WTC11 (cell line): ENCODE measurements at regions not wholly inside any gene's neighbourhood (a gene's known extent, or its start where the extent isn't known, plus 50 kb on each side); places are given as distances from the start of the nearest gene placed in this dataset.

Source experiments
- ATAC-seq: fragments of 200-7000 bp; cut with Tn5 transposase; 2 replicates; pipeline ENCODE4 v1.10.0; 2021; ENCODE audit warnings: mild to moderate bottlenecking, moderate library complexity
- CTCF ChIA-PET: fragments of 300-600 bp; sonication (Branson Sonifier 250); formaldehyde crosslinking; loops from one replicate; lab custom pipeline; 2021; ENCODE audit warnings: antibody characterized with exemption; lab: Charles Lee
- POLR2A ChIA-PET: fragments of 350-600 bp; sonication (Branson Sonifier 250); formaldehyde crosslinking; loops from one replicate; lab custom pipeline; 2021; ENCODE audit warnings: antibody characterized with exemption; lab: Charles Lee
- DNase-seq: peaks from one replicate; pipeline ENCODE4 v3.0.0; 2021; ENCODE audit warnings: low spot score
- H3K27ac Mint-ChIP-seq: 2 replicates; pipeline ENCODE4 v1.8.0; 2021; ENCODE audit warnings: mixed read lengths
- H3K27me3 Mint-ChIP-seq: 2 replicates; pipeline ENCODE4 v1.8.0; 2021; ENCODE audit warnings: low read depth, mild to moderate bottlenecking, moderate library complexity, mixed read lengths
- H3K36me3 Mint-ChIP-seq: 2 replicates; pipeline ENCODE4 v1.8.0; 2021; ENCODE audit warnings: mixed read lengths
- H3K4me1 Mint-ChIP-seq: 2 replicates; pipeline ENCODE4 v1.8.0; 2022; ENCODE audit warnings: mixed read lengths
- H3K4me3 Mint-ChIP-seq: 2 replicates; pipeline ENCODE4 v1.8.0; 2021; ENCODE audit warnings: mild to moderate bottlenecking, moderate library complexity, mixed read lengths
- H3K9me3 Mint-ChIP-seq: 2 replicates; pipeline ENCODE4 v1.8.0; 2021; ENCODE audit warnings: mixed read lengths
- EMX1 ChIP-seq: fragments of 250-450 bp; sonication (Bioruptor Pico); IDR thresholded peaks from 2 replicates; pipeline ENCODE4 v1.8.0; 2021; ENCODE audit warnings: mild to moderate bottlenecking
- GRHL2 ChIP-seq: fragments of 250-450 bp; sonication (Bioruptor Pico); IDR thresholded peaks from 2 replicates; pipeline ENCODE4 v1.8.0; 2022; ENCODE audit warnings: mild to moderate bottlenecking, moderate library complexity; ENCODE audit not compliant: insufficient replicate concordance, severe bottlenecking
- GTF2I ChIP-seq: fragments of 250-450 bp; sonication (Bioruptor Pico); conservative IDR thresholded peaks from 2 replicates; pipeline ENCODE4 v1.4.0; 2021; ENCODE audit warnings: mild to moderate bottlenecking
- JUN ChIP-seq: sonication (generic); formaldehyde crosslinking; IDR thresholded peaks from 2 replicates; pipeline ENCODE4 v1.8.0; 2023; ENCODE audit warnings: mild to moderate bottlenecking, missing genetic modification reagents
- MYBL2 ChIP-seq: sonication (generic); formaldehyde crosslinking; IDR thresholded peaks from 2 replicates; pipeline ENCODE4 v1.8.1; 2023; ENCODE audit warnings: mild to moderate bottlenecking, moderate library complexity, missing genetic modification reagents
- SMAD3 ChIP-seq: sonication (generic); formaldehyde crosslinking; IDR thresholded peaks from 2 replicates; pipeline ENCODE4 v1.8.0; 2022; ENCODE audit warnings: missing genetic modification reagents, mild to moderate bottlenecking, borderline replicate concordance
- TCF7 ChIP-seq: sonication (generic); formaldehyde crosslinking; IDR thresholded peaks from 2 replicates; pipeline ENCODE4 v1.8.0; 2022; ENCODE audit warnings: mild to moderate bottlenecking, low read depth, missing genetic modification reagents, moderate library complexity
- TEAD1 ChIP-seq: sonication (generic); formaldehyde crosslinking; IDR thresholded peaks from 2 replicates; pipeline ENCODE4 v1.8.0; 2022; ENCODE audit warnings: mild to moderate bottlenecking, missing genetic modification reagents
- ZNF138 ChIP-seq: sonication (generic); formaldehyde crosslinking; conservative IDR thresholded peaks from 2 replicates; pipeline ENCODE4 v1.8.1; 2022; ENCODE audit warnings: mild to moderate bottlenecking, moderate library complexity, missing genetic modification reagents
- TF ChIP-seq, protein P1 (sequence below): sonication (generic); formaldehyde crosslinking; IDR thresholded peaks from 2 replicates; pipeline ENCODE4 v1.8.0; 2023; ENCODE audit warnings: missing genetic modification reagents, mild to moderate bottlenecking, borderline replicate concordance
- TF ChIP-seq, protein P2 (sequence below): sonication (generic); formaldehyde crosslinking; IDR thresholded peaks from 2 replicates; pipeline ENCODE4 v1.8.0; 2022; ENCODE audit warnings: mild to moderate bottlenecking, missing genetic modification reagents
- TF ChIP-seq, protein P3 (sequence below): sonication (generic); formaldehyde crosslinking; conservative IDR thresholded peaks from 2 replicates; pipeline ENCODE4 v1.8.1; 2022; ENCODE audit warnings: mild to moderate bottlenecking, missing genetic modification reagents
- TF ChIP-seq, protein P4 (sequence below): fragments of 200-600 bp; IDR thresholded peaks from 2 replicates; pipeline ENCODE4 v1.8.0; 2022; ENCODE audit warnings: antibody characterized with exemption
- TF ChIP-seq, protein P5 (sequence below): fragments of 250-450 bp; sonication (Bioruptor Pico); IDR thresholded peaks from 2 replicates; pipeline ENCODE4 v1.9.0; 2021; ENCODE audit warnings: mild to moderate bottlenecking
- TF ChIP-seq, protein P6 (sequence below): fragments of 250-450 bp; sonication (Bioruptor Pico); IDR thresholded peaks from 2 replicates; pipeline ENCODE4 v2.1.2; 2022; ENCODE audit warnings: mild to moderate bottlenecking, moderate library complexity
- TF ChIP-seq, protein P7 (sequence below): sonication (generic); formaldehyde crosslinking; IDR thresholded peaks from 2 replicates; pipeline ENCODE4 v1.8.1; 2023; ENCODE audit warnings: mild to moderate bottlenecking, missing genetic modification reagents, borderline replicate concordance

DNA sequence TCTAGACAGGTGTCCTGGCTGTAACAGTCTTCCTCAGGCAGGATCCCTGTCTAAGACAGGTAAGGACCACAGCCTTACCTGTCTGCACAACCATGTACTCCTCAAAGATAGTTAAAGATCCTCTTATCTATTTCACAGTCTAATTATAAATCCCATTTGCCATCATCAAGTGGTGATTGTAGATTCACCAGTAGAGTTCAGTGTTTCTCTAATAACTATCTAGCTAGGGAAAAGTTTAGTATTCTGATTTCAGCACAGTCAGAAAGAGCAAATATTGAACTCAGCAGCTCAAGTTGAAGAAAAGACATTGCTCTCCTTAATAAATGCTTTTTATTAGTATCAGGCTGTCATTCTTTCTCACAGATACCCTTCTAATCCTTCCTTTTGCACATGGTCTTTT, 1305.5 kb upstream of the NXPH2 start:
- no peak overlapping the region for H3K27ac Mint-ChIP-seq
- H3K36me3 Mint-ChIP-seq: no peaks in the 10 kb centered on the region
- ChIA-PET POLR2A (no interaction called here), CTCF (no interaction called here)
- H3K27me3 Mint-ChIP-seq: no peaks in the 10 kb centered on the region
- TF ChIP-seq GTF2I (no peak), TEAD1 (CRISPR knock-in tag) (no peak)
- TF ChIP-seq, protein P1, sequence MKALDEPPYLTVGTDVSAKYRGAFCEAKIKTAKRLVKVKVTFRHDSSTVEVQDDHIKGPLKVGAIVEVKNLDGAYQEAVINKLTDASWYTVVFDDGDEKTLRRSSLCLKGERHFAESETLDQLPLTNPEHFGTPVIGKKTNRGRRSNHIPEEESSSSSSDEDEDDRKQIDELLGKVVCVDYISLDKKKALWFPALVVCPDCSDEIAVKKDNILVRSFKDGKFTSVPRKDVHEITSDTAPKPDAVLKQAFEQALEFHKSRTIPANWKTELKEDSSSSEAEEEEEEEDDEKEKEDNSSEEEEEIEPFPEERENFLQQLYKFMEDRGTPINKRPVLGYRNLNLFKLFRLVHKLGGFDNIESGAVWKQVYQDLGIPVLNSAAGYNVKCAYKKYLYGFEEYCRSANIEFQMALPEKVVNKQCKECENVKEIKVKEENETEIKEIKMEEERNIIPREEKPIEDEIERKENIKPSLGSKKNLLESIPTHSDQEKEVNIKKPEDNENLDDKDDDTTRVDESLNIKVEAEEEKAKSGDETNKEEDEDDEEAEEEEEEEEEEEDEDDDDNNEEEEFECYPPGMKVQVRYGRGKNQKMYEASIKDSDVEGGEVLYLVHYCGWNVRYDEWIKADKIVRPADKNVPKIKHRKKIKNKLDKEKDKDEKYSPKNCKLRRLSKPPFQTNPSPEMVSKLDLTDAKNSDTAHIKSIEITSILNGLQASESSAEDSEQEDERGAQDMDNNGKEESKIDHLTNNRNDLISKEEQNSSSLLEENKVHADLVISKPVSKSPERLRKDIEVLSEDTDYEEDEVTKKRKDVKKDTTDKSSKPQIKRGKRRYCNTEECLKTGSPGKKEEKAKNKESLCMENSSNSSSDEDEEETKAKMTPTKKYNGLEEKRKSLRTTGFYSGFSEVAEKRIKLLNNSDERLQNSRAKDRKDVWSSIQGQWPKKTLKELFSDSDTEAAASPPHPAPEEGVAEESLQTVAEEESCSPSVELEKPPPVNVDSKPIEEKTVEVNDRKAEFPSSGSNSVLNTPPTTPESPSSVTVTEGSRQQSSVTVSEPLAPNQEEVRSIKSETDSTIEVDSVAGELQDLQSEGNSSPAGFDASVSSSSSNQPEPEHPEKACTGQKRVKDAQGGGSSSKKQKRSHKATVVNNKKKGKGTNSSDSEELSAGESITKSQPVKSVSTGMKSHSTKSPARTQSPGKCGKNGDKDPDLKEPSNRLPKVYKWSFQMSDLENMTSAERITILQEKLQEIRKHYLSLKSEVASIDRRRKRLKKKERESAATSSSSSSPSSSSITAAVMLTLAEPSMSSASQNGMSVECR: no peak
- H3K9me3 Mint-ChIP-seq: no peaks in the 10 kb centered on the region
- DNase-seq (no peak), ATAC-seq (no peak)
- H3K4me1 Mint-ChIP-seq: no peaks in the 10 kb centered on the region
- no peak overlapping the region for H3K4me3 Mint-ChIP-seq

DNA sequence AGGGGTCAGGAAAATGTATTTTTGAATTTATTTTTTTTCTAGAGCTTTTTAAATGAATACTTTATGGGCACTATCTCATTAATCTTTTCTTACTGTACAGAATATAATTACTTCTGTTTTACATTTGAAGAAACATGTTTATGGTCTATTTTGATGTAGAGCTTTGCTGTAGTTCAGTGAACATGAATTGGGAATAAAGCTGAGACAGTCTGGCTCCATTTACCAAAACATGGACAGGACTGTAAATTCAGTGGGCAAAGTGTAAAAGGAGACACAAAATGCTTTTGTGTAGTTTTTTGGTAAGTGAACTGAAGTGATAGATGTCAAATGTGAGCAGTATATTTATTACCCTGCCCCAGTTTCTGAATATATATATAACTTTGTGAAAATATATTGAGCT, 1298.8 kb upstream of the NXPH2 start:
- ChIA-PET POLR2A (no interaction called here), CTCF (no interaction called here)
- no peaks in the 10 kb centered on the region for H3K4me1 Mint-ChIP-seq
- H3K4me3 Mint-ChIP-seq: no peak overlapping the region
- peaks cover 12% of the 10 kb centered on the region for H3K9me3 Mint-ChIP-seq
- H3K27me3 Mint-ChIP-seq: no peaks in the 10 kb centered on the region
- ATAC-seq (no peak), DNase-seq (no peak)
- no peak overlapping the region for H3K27ac Mint-ChIP-seq
- H3K36me3 Mint-ChIP-seq: peaks cover 8% of the 10 kb centered on the region
- TF ChIP-seq MYBL2 (CRISPR knock-in tag): no peak
- TF ChIP-seq, protein P2, sequence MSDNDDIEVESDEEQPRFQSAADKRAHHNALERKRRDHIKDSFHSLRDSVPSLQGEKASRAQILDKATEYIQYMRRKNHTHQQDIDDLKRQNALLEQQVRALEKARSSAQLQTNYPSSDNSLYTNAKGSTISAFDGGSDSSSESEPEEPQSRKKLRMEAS (CRISPR knock-in tag): no peak
- TF ChIP-seq, protein P3, sequence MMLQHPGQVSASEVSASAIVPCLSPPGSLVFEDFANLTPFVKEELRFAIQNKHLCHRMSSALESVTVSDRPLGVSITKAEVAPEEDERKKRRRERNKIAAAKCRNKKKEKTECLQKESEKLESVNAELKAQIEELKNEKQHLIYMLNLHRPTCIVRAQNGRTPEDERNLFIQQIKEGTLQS (CRISPR knock-in tag): no peak

DNA sequence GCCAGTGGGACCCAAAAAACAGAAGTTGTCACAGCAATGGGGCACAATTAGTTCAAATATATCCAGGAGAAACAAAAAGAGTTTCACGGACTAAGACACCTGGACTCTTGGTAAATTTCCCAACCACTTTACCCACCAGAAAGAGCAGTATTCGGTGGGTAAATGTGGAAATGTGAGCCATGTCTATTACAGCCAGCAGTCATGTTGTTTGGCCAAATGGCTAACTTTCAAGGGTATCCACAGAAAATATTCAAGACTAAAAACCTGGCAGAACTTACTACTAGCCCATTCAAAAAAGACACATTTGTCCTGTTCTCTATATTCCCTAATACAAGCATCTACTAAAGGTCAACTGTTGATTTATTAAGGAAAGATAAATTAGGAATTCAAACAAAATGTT, 1296.0 kb upstream of the NXPH2 start:
- POLR2A ChIA-PET: no interaction called here
- Mint-ChIP-seq H3K36me3 (peaks cover 12% of the 10 kb centered on the region), H3K9me3 (peaks cover 22% of the 10 kb centered on the region), H3K4me3 (no peak overlapping the region), H3K4me1 (no peaks in the 10 kb centered on the region), H3K27me3 (no peaks in the 10 kb centered on the region), H3K27ac (no peak overlapping the region)
- no peak for ATAC-seq
- CTCF ChIA-PET: no interaction called here
- no peak for DNase-seq
- TF ChIP-seq, protein P4, sequence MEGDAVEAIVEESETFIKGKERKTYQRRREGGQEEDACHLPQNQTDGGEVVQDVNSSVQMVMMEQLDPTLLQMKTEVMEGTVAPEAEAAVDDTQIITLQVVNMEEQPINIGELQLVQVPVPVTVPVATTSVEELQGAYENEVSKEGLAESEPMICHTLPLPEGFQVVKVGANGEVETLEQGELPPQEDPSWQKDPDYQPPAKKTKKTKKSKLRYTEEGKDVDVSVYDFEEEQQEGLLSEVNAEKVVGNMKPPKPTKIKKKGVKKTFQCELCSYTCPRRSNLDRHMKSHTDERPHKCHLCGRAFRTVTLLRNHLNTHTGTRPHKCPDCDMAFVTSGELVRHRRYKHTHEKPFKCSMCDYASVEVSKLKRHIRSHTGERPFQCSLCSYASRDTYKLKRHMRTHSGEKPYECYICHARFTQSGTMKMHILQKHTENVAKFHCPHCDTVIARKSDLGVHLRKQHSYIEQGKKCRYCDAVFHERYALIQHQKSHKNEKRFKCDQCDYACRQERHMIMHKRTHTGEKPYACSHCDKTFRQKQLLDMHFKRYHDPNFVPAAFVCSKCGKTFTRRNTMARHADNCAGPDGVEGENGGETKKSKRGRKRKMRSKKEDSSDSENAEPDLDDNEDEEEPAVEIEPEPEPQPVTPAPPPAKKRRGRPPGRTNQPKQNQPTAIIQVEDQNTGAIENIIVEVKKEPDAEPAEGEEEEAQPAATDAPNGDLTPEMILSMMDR: no peak
- no peak for TF ChIP-seq SMAD3 (CRISPR knock-in tag)
- TF ChIP-seq JUN: no peak
- no peak for TF ChIP-seq EMX1
- no peak for TF ChIP-seq TCF7 (CRISPR knock-in tag)
- TF ChIP-seq, protein P5, sequence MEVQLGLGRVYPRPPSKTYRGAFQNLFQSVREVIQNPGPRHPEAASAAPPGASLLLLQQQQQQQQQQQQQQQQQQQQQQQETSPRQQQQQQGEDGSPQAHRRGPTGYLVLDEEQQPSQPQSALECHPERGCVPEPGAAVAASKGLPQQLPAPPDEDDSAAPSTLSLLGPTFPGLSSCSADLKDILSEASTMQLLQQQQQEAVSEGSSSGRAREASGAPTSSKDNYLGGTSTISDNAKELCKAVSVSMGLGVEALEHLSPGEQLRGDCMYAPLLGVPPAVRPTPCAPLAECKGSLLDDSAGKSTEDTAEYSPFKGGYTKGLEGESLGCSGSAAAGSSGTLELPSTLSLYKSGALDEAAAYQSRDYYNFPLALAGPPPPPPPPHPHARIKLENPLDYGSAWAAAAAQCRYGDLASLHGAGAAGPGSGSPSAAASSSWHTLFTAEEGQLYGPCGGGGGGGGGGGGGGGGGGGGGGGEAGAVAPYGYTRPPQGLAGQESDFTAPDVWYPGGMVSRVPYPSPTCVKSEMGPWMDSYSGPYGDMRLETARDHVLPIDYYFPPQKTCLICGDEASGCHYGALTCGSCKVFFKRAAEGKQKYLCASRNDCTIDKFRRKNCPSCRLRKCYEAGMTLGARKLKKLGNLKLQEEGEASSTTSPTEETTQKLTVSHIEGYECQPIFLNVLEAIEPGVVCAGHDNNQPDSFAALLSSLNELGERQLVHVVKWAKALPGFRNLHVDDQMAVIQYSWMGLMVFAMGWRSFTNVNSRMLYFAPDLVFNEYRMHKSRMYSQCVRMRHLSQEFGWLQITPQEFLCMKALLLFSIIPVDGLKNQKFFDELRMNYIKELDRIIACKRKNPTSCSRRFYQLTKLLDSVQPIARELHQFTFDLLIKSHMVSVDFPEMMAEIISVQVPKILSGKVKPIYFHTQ (CRISPR knock-in tag): no peak
- TF ChIP-seq, protein P6, sequence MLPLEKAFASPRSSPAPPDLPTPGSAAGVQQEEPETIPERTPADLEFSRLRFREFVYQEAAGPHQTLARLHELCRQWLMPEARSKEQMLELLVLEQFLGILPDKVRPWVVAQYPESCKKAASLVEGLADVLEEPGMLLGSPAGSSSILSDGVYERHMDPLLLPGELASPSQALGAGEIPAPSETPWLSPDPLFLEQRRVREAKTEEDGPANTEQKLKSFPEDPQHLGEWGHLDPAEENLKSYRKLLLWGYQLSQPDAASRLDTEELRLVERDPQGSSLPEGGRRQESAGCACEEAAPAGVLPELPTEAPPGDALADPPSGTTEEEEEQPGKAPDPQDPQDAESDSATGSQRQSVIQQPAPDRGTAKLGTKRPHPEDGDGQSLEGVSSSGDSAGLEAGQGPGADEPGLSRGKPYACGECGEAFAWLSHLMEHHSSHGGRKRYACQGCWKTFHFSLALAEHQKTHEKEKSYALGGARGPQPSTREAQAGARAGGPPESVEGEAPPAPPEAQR (CRISPR knock-in tag): no peak
- TF ChIP-seq, protein P7, sequence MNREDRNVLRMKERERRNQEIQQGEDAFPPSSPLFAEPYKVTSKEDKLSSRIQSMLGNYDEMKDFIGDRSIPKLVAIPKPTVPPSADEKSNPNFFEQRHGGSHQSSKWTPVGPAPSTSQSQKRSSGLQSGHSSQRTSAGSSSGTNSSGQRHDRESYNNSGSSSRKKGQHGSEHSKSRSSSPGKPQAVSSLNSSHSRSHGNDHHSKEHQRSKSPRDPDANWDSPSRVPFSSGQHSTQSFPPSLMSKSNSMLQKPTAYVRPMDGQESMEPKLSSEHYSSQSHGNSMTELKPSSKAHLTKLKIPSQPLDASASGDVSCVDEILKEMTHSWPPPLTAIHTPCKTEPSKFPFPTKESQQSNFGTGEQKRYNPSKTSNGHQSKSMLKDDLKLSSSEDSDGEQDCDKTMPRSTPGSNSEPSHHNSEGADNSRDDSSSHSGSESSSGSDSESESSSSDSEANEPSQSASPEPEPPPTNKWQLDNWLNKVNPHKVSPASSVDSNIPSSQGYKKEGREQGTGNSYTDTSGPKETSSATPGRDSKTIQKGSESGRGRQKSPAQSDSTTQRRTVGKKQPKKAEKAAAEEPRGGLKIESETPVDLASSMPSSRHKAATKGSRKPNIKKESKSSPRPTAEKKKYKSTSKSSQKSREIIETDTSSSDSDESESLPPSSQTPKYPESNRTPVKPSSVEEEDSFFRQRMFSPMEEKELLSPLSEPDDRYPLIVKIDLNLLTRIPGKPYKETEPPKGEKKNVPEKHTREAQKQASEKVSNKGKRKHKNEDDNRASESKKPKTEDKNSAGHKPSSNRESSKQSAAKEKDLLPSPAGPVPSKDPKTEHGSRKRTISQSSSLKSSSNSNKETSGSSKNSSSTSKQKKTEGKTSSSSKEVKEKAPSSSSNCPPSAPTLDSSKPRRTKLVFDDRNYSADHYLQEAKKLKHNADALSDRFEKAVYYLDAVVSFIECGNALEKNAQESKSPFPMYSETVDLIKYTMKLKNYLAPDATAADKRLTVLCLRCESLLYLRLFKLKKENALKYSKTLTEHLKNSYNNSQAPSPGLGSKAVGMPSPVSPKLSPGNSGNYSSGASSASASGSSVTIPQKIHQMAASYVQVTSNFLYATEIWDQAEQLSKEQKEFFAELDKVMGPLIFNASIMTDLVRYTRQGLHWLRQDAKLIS (CRISPR knock-in tag): no peak
- no peak for TF ChIP-seq GRHL2 (CRISPR knock-in tag)
- no peak for TF ChIP-seq ZNF138 (CRISPR knock-in tag)
